ENCODE measurements at regions not wholly inside any gene's neighbourhood (a gene's known extent, or its start where the extent isn't known, plus 50 kb on each side); places are given as distances from the start of the nearest gene placed in this dataset.

GRCh38 chr6:159610881-159611280 is 82.2 kb downstream of the SOD2 start:
- no peak for TF ChIP-seq CTCF (IDR thresholded peaks at IDR 0.05)
- TF ChIP-seq POLR2A (IDR thresholded peaks at IDR 0.05) = no peak
